ENCODE measurements at regions not wholly inside any gene's neighbourhood (a gene's known extent, or its start where the extent isn't known, plus 50 kb on each side); places are given as distances from the start of the nearest gene placed in this dataset.

- no peaks in the 10 kb centered on the region for H3K36me3 ChIP-seq
- no peaks in the 10 kb centered on the region for H3K27me3 ChIP-seq
- no peak overlapping the region for H3K4me3 ChIP-seq
- no peak overlapping the region for H3K27ac ChIP-seq
- DNase-seq: no peak
- WGBS, 2 donors: 100% methylated on average over 1 of the region's 2 CpGs; no CpG with 5 or more reads in 1 of the 2 donors
- intact Hi-C loops (cut with DNase I): no loop called here
- TF ChIP-seq POLR2A (IDR thresholded peaks at IDR 0.05) (no peak), CTCF (IDR thresholded peaks at IDR 0.05) (no peak)
- no peaks in the 10 kb centered on the region for H3K4me1 ChIP-seq
- no peaks in the 10 kb centered on the region for H3K9me3 ChIP-seq
Measured at GRCh38 chrY:7821295-7822035, 909.9 kb upstream of the AMELY start.

GRCh38 chrY:7818924-7819323 lies 907.4 kb upstream of the AMELY start:
- H3K27me3 ChIP-seq: no peaks in the 10 kb centered on the region
- no peak for DNase-seq
- H3K4me1 ChIP-seq: no peaks in the 10 kb centered on the region
- H3K9me3 ChIP-seq: no peaks in the 10 kb centered on the region
- H3K27ac ChIP-seq: no peak overlapping the region
- intact Hi-C loops (cut with DNase I): no loop called here
- TF ChIP-seq POLR2A (IDR thresholded peaks at IDR 0.05): no peak
- peak in 2 of 6 experiments; percentile 31 to 56 for TF ChIP-seq CTCF (IDR thresholded peaks at IDR 0.05)
- no peaks in the 10 kb centered on the region for H3K36me3 ChIP-seq
- H3K4me3 ChIP-seq: no peak overlapping the region

GRCh38 chrY:7816567-7816966 lies 905.0 kb upstream of the AMELY start:
- intact Hi-C loops (cut with DNase I): no loop called here
- no peak for TF ChIP-seq CTCF (IDR thresholded peaks at IDR 0.05)
- H3K4me3 ChIP-seq: no peak overlapping the region
- DNase-seq: no peak
- WGBS, 2 donors: 91% methylated on average over 1 of the region's 1 CpG; no CpG with 5 or more reads in 1 of the 2 donors
- H3K27ac ChIP-seq: no peak overlapping the region
- H3K9me3 ChIP-seq: no peaks in the 10 kb centered on the region
- no peaks in the 10 kb centered on the region for H3K27me3 ChIP-seq
- H3K36me3 ChIP-seq: no peaks in the 10 kb centered on the region
- H3K4me1 ChIP-seq: no peaks in the 10 kb centered on the region

GRCh38 chrY:7815921-7816320 lies 904.4 kb upstream of the AMELY start:
- DNase-seq: no peak
- intact Hi-C loops (cut with DNase I): no loop called here
- TF ChIP-seq POLR2A (IDR thresholded peaks at IDR 0.05) (no peak), CTCF (IDR thresholded peaks at IDR 0.05) (no peak)
- H3K36me3 ChIP-seq: no peaks in the 10 kb centered on the region
- H3K27ac ChIP-seq: no peak overlapping the region
- H3K4me1 ChIP-seq: no peaks in the 10 kb centered on the region
- no peak overlapping the region for H3K4me3 ChIP-seq
- H3K9me3 ChIP-seq: no peaks in the 10 kb centered on the region
- H3K27me3 ChIP-seq: no peaks in the 10 kb centered on the region

- Histone ChIP-seq H3K27ac (no peak overlapping the region), H3K36me3 (no peaks in the 10 kb centered on the region), H3K9me3 (no peaks in the 10 kb centered on the region), H3K4me1 (no peaks in the 10 kb centered on the region), H3K4me3 (no peak overlapping the region), H3K27me3 (no peaks in the 10 kb centered on the region)
- TF ChIP-seq CTCF (IDR thresholded peaks at IDR 0.05) (no peak), POLR2A (IDR thresholded peaks at IDR 0.05) (no peak)
- 85% methylated on average over 1 of the region's 1 CpG; no CpG with 5 or more reads in 1 of the 2 donors for WGBS, 2 donors
- no peak for DNase-seq
- intact Hi-C loops (cut with DNase I): no loop called here
Measured at GRCh38 chrY:7815285-7815684, 903.7 kb upstream of the AMELY start.

Measured in esophagus squamous epithelium (tissue), 5 donors.